ENCODE measurements at regions not wholly inside any gene's neighbourhood (a gene's known extent, or its start where the extent isn't known, plus 50 kb on each side); places are given as distances from the start of the nearest gene placed in this dataset.

DNA sequence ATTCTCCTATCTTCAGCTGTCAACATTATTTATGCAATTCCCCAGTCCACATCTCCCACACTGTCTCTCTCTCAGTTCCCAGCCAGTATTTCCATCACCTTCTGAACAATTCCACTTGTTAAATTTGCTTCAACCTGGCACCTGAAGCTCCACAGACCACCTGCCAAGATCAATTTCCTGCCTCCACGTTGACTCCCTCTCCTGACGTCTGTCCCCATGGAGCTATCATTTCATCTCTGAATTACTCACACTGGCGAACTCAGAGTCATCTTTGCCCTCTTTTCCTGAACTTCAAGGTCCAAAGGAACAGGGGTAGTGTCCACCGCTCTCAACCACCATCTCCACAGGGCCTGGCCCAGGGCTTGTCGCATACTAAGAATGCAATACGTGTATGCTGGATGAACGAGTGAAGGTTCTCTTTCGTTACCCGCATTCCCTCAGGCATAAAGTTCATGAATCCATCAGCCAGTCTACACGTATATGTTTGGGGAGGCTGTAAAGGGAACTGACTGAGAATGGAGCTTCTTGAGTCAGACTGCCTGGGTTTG lies 183.3 kb downstream of the JCAD start:
- H3K36me3 ChIP-seq (ENCODE audit: control insufficient read depth in 4 of 4, insufficient read depth in 3 of 4, low read depth in 1 of 4, low read length in 3 of 4) = no peaks in the 10 kb centered on the region
- H3K9me3 ChIP-seq (ENCODE audit: control insufficient read depth in 4 of 4, low read length in 3 of 4) = no peaks in the 10 kb centered on the region
- H3K27me3 ChIP-seq (ENCODE audit: control insufficient read depth in 4 of 4, insufficient read depth in 4 of 4, low read length in 3 of 4) = no peaks in the 10 kb centered on the region
- H3K4me1 ChIP-seq (ENCODE audit: control insufficient read depth in 4 of 4, insufficient read depth in 4 of 4, low read length in 3 of 4) = no peaks in the 10 kb centered on the region
- no peak overlapping the region for H3K4me3 ChIP-seq (ENCODE audit: low read depth in 1 of 3, low read length in 3 of 3)
- 85% methylated on average over 10 of the region's 10 CpGs for WGBS
- no peak overlapping the region for H3K9ac ChIP-seq (ENCODE audit: low read depth in 1 of 2, low read length in 2 of 2)
- no peak for TF ChIP-seq FOXA1 (IDR thresholded peaks at IDR 0.05)
- TF ChIP-seq TAF1 (conservative IDR thresholded peaks at IDR 0.05) = no peak
- no peak for TF ChIP-seq GABPA (IDR thresholded peaks at IDR 0.05 in 1 of 2, conservative IDR thresholded peaks at IDR 0.05 in 1 of 2)
- TF ChIP-seq, protein P1, sequence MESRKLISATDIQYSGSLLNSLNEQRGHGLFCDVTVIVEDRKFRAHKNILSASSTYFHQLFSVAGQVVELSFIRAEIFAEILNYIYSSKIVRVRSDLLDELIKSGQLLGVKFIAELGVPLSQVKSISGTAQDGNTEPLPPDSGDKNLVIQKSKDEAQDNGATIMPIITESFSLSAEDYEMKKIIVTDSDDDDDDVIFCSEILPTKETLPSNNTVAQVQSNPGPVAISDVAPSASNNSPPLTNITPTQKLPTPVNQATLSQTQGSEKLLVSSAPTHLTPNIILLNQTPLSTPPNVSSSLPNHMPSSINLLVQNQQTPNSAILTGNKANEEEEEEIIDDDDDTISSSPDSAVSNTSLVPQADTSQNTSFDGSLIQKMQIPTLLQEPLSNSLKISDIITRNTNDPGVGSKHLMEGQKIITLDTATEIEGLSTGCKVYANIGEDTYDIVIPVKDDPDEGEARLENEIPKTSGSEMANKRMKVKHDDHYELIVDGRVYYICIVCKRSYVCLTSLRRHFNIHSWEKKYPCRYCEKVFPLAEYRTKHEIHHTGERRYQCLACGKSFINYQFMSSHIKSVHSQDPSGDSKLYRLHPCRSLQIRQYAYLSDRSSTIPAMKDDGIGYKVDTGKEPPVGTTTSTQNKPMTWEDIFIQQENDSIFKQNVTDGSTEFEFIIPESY (IDR thresholded peaks at IDR 0.05) = no peak
- TF ChIP-seq JUND (IDR thresholded peaks at IDR 0.05) = no peak
- no peak for TF ChIP-seq HNF4G (IDR thresholded peaks at IDR 0.05)
- TF ChIP-seq YY1 (IDR thresholded peaks at IDR 0.05) = no peak
- TF ChIP-seq, protein P2, sequence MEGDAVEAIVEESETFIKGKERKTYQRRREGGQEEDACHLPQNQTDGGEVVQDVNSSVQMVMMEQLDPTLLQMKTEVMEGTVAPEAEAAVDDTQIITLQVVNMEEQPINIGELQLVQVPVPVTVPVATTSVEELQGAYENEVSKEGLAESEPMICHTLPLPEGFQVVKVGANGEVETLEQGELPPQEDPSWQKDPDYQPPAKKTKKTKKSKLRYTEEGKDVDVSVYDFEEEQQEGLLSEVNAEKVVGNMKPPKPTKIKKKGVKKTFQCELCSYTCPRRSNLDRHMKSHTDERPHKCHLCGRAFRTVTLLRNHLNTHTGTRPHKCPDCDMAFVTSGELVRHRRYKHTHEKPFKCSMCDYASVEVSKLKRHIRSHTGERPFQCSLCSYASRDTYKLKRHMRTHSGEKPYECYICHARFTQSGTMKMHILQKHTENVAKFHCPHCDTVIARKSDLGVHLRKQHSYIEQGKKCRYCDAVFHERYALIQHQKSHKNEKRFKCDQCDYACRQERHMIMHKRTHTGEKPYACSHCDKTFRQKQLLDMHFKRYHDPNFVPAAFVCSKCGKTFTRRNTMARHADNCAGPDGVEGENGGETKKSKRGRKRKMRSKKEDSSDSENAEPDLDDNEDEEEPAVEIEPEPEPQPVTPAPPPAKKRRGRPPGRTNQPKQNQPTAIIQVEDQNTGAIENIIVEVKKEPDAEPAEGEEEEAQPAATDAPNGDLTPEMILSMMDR (IDR thresholded peaks at IDR 0.05; ENCODE audit: low read depth, low read length, missing input control) = no peak
- no peak for TF ChIP-seq RAD21 (IDR thresholded peaks at IDR 0.05)
- no peak for TF ChIP-seq RXRA (IDR thresholded peaks at IDR 0.05)
- TF ChIP-seq, protein P3, sequence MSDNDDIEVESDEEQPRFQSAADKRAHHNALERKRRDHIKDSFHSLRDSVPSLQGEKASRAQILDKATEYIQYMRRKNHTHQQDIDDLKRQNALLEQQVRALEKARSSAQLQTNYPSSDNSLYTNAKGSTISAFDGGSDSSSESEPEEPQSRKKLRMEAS (IDR thresholded peaks at IDR 0.05) = no peak
- no peak for TF ChIP-seq ATF3 (IDR thresholded peaks at IDR 0.05)
- TF ChIP-seq HNF4A (conservative IDR thresholded peaks at IDR 0.05) = no peak
- TF ChIP-seq FOXA2 (IDR thresholded peaks at IDR 0.05) = no peak
- no peak for TF ChIP-seq SP1 (IDR thresholded peaks at IDR 0.05)
- no peak for TF ChIP-seq NR2F2 (IDR thresholded peaks at IDR 0.05)
- TF ChIP-seq REST (IDR thresholded peaks at IDR 0.05) = no peak
- TF ChIP-seq EGR1 (IDR thresholded peaks at IDR 0.05; ENCODE audit: low read depth in 2 of 2) = no peak
- H3K27ac ChIP-seq (ENCODE audit: low read depth in 1 of 2, low read length in 2 of 2) = no peak overlapping the region
- no peak for DNase-seq (ENCODE audit: low spot score)
